GM23338 (cell line): ENCODE measurements at regions not wholly inside any gene's neighbourhood (a gene's known extent, or its start where the extent isn't known, plus 50 kb on each side); places are given as distances from the start of the nearest gene placed in this dataset.

Source experiments
- CREB1 ChIP-seq: fragments of 250-450 bp; sonication (Bioruptor Pico); IDR thresholded peaks from 2 replicates; pipeline ENCODE4 v1.5.0; 2020; ENCODE audit warnings: low read depth, mild to moderate bottlenecking, moderate library complexity
- EZH2 ChIP-seq: fragments of 200-600 bp; sonication (generic); IDR thresholded peaks from one replicate; pipeline ENCODE4 v1.8.0; 2017; ENCODE audit warnings: antibody characterized with exemption, mild to moderate bottlenecking, low read depth; ENCODE audit not compliant: unreplicated experiment
- EZH2phosphoT487 ChIP-seq: fragments of 200-600 bp; sonication (generic); IDR thresholded peaks from one replicate; pipeline ENCODE4 v1.8.1; 2018; ENCODE audit warnings: antibody characterized with exemption; ENCODE audit not compliant: unreplicated experiment
- JUNB ChIP-seq: IDR thresholded peaks from one replicate; pipeline ENCODE4 v1.6.1; 2016; ENCODE audit warnings: antibody characterized with exemption; ENCODE audit not compliant: unreplicated experiment
- NANOG ChIP-seq: IDR thresholded peaks from 2 replicates; pipeline ENCODE4 v1.6.1; 2016; ENCODE audit warnings: antibody characterized with exemption, borderline replicate concordance
- POLR2AphosphoS5 ChIP-seq: IDR thresholded peaks from 2 replicates; pipeline ENCODE4 v1.6.1; 2016; ENCODE audit warnings: antibody characterized with exemption, low read depth
- TF ChIP-seq, protein P1 (sequence below), 2 experiments: fragments of 200-600 bp in 1 of 2; sonication (generic) in 1 of 2; conservative IDR thresholded peaks; 2 replicates each; pipeline versions ENCODE4 v1.5.1 to v1.6.1; 2016 to 2017; ENCODE audit warnings: antibody characterized with exemption in 2 of 2, low read depth in 2 of 2, mild to moderate bottlenecking in 2 of 2, moderate library complexity in 1 of 2
- TF ChIP-seq, protein P2 (sequence below): IDR thresholded peaks from one replicate; pipeline ENCODE4 v1.6.1; 2018; ENCODE audit warnings: antibody characterized with exemption; ENCODE audit not compliant: unreplicated experiment

DNA sequence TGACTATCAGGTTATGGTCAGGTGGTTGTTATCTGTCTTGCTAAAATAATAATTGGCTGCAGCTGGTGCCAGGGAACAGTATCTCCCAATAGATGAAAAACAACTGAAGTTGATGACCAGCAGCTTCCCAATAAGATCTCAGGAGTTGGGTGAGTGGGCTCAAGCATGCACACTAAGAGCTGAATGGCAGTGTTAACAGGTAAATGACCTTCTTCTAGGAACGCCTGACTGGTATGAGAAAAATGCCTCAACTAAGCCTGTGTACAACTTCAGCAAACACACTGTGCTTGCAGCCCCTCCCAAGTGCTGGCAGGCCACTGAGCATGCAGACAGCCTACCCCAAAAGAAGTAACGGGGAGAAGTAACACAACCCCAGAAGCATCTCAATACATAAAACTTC is 636.9 kb downstream of the ACTR3B start:
- TF ChIP-seq EZH2phosphoT487, result no peak
- TF ChIP-seq, protein P1, sequence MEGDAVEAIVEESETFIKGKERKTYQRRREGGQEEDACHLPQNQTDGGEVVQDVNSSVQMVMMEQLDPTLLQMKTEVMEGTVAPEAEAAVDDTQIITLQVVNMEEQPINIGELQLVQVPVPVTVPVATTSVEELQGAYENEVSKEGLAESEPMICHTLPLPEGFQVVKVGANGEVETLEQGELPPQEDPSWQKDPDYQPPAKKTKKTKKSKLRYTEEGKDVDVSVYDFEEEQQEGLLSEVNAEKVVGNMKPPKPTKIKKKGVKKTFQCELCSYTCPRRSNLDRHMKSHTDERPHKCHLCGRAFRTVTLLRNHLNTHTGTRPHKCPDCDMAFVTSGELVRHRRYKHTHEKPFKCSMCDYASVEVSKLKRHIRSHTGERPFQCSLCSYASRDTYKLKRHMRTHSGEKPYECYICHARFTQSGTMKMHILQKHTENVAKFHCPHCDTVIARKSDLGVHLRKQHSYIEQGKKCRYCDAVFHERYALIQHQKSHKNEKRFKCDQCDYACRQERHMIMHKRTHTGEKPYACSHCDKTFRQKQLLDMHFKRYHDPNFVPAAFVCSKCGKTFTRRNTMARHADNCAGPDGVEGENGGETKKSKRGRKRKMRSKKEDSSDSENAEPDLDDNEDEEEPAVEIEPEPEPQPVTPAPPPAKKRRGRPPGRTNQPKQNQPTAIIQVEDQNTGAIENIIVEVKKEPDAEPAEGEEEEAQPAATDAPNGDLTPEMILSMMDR (conservative IDR thresholded peaks at IDR 0.05; ENCODE audit: low read depth in 2 of 2), result no peak
- no peak for TF ChIP-seq POLR2AphosphoS5
- no peak for TF ChIP-seq NANOG
- no peak for TF ChIP-seq EZH2
- TF ChIP-seq, protein P2, sequence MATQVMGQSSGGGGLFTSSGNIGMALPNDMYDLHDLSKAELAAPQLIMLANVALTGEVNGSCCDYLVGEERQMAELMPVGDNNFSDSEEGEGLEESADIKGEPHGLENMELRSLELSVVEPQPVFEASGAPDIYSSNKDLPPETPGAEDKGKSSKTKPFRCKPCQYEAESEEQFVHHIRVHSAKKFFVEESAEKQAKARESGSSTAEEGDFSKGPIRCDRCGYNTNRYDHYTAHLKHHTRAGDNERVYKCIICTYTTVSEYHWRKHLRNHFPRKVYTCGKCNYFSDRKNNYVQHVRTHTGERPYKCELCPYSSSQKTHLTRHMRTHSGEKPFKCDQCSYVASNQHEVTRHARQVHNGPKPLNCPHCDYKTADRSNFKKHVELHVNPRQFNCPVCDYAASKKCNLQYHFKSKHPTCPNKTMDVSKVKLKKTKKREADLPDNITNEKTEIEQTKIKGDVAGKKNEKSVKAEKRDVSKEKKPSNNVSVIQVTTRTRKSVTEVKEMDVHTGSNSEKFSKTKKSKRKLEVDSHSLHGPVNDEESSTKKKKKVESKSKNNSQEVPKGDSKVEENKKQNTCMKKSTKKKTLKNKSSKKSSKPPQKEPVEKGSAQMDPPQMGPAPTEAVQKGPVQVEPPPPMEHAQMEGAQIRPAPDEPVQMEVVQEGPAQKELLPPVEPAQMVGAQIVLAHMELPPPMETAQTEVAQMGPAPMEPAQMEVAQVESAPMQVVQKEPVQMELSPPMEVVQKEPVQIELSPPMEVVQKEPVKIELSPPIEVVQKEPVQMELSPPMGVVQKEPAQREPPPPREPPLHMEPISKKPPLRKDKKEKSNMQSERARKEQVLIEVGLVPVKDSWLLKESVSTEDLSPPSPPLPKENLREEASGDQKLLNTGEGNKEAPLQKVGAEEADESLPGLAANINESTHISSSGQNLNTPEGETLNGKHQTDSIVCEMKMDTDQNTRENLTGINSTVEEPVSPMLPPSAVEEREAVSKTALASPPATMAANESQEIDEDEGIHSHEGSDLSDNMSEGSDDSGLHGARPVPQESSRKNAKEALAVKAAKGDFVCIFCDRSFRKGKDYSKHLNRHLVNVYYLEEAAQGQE, result no peak
- TF ChIP-seq JUNB, result no peak
- TF ChIP-seq CREB1, result no peak
